ENCODE measurements at regions not wholly inside any gene's neighbourhood (a gene's known extent, or its start where the extent isn't known, plus 50 kb on each side); places are given as distances from the start of the nearest gene placed in this dataset.
"Not testable (repeated sequence)": the region's sequence is repeated elsewhere in the genome, so short reads cannot be mapped to it uniquely, and the experiment has no call there.

DNA sequence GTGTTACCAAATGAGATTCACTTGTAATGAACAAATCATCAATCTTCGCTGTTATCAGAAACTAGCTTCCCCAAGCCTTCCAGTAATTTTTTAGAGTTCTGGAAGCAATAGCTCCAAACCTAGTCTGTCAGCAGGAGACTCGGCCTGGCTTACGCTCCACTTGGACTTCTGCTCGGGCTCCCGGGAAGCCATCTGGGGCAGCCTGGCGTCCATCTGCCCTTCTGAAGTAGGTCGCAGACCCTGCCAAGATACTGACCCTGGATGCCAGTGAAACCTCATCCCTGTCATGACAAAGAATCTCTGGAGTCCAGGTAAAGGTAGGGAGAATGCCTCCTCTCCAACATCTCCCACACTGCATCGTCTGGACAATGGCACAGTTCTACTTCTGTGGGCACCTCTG, 493.8 kb upstream of the ZFP42 start:
- DNase-seq (ENCODE audit: insufficient read length, low spot score, missing footprints): no peak
- no peak for TF ChIP-seq CTCF (IDR thresholded peaks at IDR 0.05; ENCODE audit: extremely low read depth, low read depth, low read length)
- H3K4me3 ChIP-seq (ENCODE audit: insufficient read depth, low read length): no peak overlapping the region
- H3K4me1 ChIP-seq (ENCODE audit: insufficient read depth, low read length): no peaks in the 10 kb centered on the region
- H4K20me1 ChIP-seq (ENCODE audit: insufficient read depth, low read length): no peaks in the 10 kb centered on the region
- H2AFZ ChIP-seq (ENCODE audit: low read length): no peak overlapping the region
- H3K9me3 ChIP-seq (ENCODE audit: low read depth, low read length): no peaks in the 10 kb centered on the region
- H3K79me2 ChIP-seq (ENCODE audit: insufficient read depth, low read length): no peaks in the 10 kb centered on the region
- H3K36me3 ChIP-seq (ENCODE audit: insufficient read depth, low read length): no peaks in the 10 kb centered on the region
- H3K27ac ChIP-seq (ENCODE audit: low read depth, low read length): no peak overlapping the region
- H3K27me3 ChIP-seq (ENCODE audit: insufficient read depth, low read length): no peaks in the 10 kb centered on the region
- H3K4me2 ChIP-seq (ENCODE audit: insufficient read depth, low read length): no peak overlapping the region

DNA sequence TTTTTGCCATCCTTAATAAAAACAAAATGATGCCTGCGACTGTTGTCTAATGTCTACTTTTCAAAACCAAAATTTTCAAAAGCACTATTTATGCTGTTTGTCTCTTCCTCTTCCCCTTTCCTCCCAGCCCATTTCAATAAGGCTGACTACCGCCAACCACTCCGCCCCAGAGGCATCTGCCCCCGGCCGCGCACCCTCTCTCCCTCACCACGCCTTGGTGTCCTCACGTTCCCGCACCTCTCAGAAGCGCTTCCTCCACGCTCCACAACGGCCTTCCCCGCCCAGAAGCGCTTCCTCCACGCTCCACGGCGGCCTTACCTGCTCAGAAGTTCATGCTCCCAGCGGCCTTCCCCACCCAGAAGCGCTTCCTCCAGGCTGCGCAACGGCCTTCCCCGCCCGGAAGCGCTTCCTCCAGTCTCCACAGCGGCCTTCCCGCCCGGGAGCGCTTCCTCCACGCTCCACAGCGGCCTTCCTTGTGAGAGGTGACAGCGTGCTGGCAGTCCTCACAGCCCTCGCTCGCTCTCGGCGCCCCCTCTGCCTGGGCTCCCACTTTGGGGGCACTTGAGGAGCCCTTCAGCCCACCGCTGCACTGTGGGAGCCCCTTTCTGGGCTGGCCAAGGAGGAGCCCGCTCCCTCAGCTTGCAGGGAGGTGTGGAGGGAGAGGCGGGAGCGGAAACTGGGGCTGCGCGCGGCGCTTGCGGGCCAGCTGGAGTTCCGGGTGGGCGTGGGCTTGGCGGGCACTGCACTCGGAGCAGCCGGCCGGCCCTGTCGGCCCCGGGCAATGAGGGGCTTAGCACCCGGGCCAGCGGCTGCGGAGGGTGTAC, 490.4 kb upstream of the ZFP42 start:
- no peaks in the 10 kb centered on the region for H3K4me1 ChIP-seq (ENCODE audit: insufficient read depth, low read length)
- H4K20me1 ChIP-seq (ENCODE audit: insufficient read depth, low read length): no peaks in the 10 kb centered on the region
- H3K27me3 ChIP-seq (ENCODE audit: insufficient read depth, low read length): no peaks in the 10 kb centered on the region
- H3K4me2 ChIP-seq (ENCODE audit: insufficient read depth, low read length): no peak overlapping the region
- H3K27ac ChIP-seq (ENCODE audit: low read depth, low read length): no peak overlapping the region
- no peak for DNase-seq (ENCODE audit: insufficient read length, low spot score, missing footprints)
- no peak overlapping the region for H3K4me3 ChIP-seq (ENCODE audit: insufficient read depth, low read length)
- H3K79me2 ChIP-seq (ENCODE audit: insufficient read depth, low read length): no peaks in the 10 kb centered on the region
- no peak overlapping the region for H2AFZ ChIP-seq (ENCODE audit: low read length)
- no peak for TF ChIP-seq CTCF (IDR thresholded peaks at IDR 0.05; ENCODE audit: extremely low read depth, low read depth, low read length)
- no peaks in the 10 kb centered on the region for H3K9me3 ChIP-seq (ENCODE audit: low read depth, low read length)
- H3K36me3 ChIP-seq (ENCODE audit: insufficient read depth, low read length): no peaks in the 10 kb centered on the region

DNA sequence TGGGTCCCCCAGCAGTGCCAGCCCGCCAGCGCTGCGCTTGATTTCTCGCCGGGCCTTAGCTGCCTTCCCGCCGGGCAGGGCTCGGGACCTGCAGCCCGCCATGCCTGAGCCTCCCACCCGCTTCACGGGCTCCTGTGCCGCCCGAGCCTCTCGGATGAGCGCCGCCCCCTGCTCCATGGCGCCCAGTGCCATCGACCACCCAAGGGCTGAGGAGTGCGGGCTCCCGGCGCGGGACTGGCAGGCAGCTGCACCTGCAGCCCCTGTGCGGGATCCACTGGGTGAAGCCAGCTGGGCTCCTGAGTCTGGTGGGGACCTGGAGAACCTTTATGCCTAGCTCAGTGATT, 489.8 kb upstream of the ZFP42 start:
- H3K27me3 ChIP-seq (ENCODE audit: insufficient read depth, low read length); H3K4me2 ChIP-seq (ENCODE audit: insufficient read depth, low read length); H2AFZ ChIP-seq (ENCODE audit: low read length); H4K20me1 ChIP-seq (ENCODE audit: insufficient read depth, low read length); H3K79me2 ChIP-seq (ENCODE audit: insufficient read depth, low read length); H3K4me3 ChIP-seq (ENCODE audit: insufficient read depth, low read length); DNase-seq (ENCODE audit: insufficient read length, low spot score, missing footprints); H3K4me1 ChIP-seq (ENCODE audit: insufficient read depth, low read length); H3K27ac ChIP-seq (ENCODE audit: low read depth, low read length); H3K9me3 ChIP-seq (ENCODE audit: low read depth, low read length); H3K36me3 ChIP-seq (ENCODE audit: insufficient read depth, low read length): not testable (repeated sequence)

- no peak overlapping the region for H2AFZ ChIP-seq (ENCODE audit: low read length)
- no peaks in the 10 kb centered on the region for H3K36me3 ChIP-seq (ENCODE audit: insufficient read depth, low read length)
- no peaks in the 10 kb centered on the region for H4K20me1 ChIP-seq (ENCODE audit: insufficient read depth, low read length)
- no peaks in the 10 kb centered on the region for H3K4me1 ChIP-seq (ENCODE audit: insufficient read depth, low read length)
- H3K27me3 ChIP-seq (ENCODE audit: insufficient read depth, low read length): no peaks in the 10 kb centered on the region
- no peaks in the 10 kb centered on the region for H3K79me2 ChIP-seq (ENCODE audit: insufficient read depth, low read length)
- TF ChIP-seq CTCF (IDR thresholded peaks at IDR 0.05; ENCODE audit: extremely low read depth, low read depth, low read length): no peak
- H3K4me2 ChIP-seq (ENCODE audit: insufficient read depth, low read length): no peak overlapping the region
- H3K4me3 ChIP-seq (ENCODE audit: insufficient read depth, low read length): no peak overlapping the region
- H3K27ac ChIP-seq (ENCODE audit: low read depth, low read length): no peak overlapping the region
- no peak for DNase-seq (ENCODE audit: insufficient read length, low spot score, missing footprints)
- no peaks in the 10 kb centered on the region for H3K9me3 ChIP-seq (ENCODE audit: low read depth, low read length)
Measured at GRCh38 chr4:187516224-187516623, 479.3 kb upstream of the ZFP42 start.
